ENCODE measurements at regions not wholly inside any gene's neighbourhood (a gene's known extent, or its start where the extent isn't known, plus 50 kb on each side); places are given as distances from the start of the nearest gene placed in this dataset.

- TF ChIP-seq POLR2AphosphoS2 (conservative IDR thresholded peaks at IDR 0.05; ENCODE audit: low read length) (no peak), POLR2A (IDR thresholded peaks at IDR 0.05; ENCODE audit: low read length) (no peak), CEBPB (IDR thresholded peaks at IDR 0.05) (no peak), REST (IDR thresholded peaks at IDR 0.05) (no peak)
Measured at GRCh38 chr12:27383429-27384260, 51.0 kb downstream of the BMAL2 start.
